ENCODE measurements at regions not wholly inside any gene's neighbourhood (a gene's known extent, or its start where the extent isn't known, plus 50 kb on each side); places are given as distances from the start of the nearest gene placed in this dataset.

DNA sequence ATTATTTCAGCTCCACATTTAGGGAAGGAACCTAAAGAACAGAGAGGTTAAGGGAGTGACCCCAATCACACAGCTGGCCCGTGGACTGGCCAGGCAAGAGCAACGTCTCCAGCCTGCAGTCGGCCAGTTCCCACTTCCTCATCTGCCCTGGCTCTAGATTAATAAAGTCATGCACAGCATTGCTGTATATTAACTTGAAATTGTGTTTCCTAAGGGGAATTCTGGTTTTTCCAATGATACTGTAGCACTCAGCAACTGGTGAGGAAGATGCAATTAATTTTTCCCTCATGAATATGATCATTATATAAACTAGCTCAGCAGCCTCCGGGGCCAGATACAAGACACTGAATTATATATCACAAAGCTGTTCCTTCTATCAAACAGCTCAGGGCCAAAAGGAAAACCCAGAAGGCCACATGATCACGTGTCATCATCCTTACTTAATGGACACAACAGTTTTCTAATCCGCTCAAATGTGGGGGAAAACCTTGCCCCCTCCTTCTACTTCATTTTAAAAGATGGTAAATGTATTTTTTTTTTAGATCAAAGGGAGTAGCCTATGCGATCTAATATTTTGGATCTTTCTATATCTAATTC, 295.3 kb upstream of the PRKCQ start:
- H3K4me3 ChIP-seq (ENCODE audit: low read length in 2 of 2) = no peak overlapping the region
- H3K9me3 ChIP-seq (ENCODE audit: control insufficient read depth in 2 of 2, low read length in 2 of 2) = no peaks in the 10 kb centered on the region
- H3K27ac ChIP-seq (ENCODE audit: low read depth in 2 of 2, low read length in 2 of 2) = no peak overlapping the region
- no peak overlapping the region for H3K9ac ChIP-seq (ENCODE audit: low read depth in 1 of 2, low read length in 2 of 2)
- H3K4me1 ChIP-seq (ENCODE audit: control insufficient read depth in 2 of 2, insufficient read depth in 2 of 2, low read length in 2 of 2) = no peaks in the 10 kb centered on the region
- peaks cover 0 to 2% of the 10 kb centered on the region in 2 donors for H3K27me3 ChIP-seq (ENCODE audit: control insufficient read depth in 2 of 2, insufficient read depth in 2 of 2, low read length in 2 of 2)
- H3K36me3 ChIP-seq (ENCODE audit: control insufficient read depth in 2 of 2, insufficient read depth in 2 of 2, low read length in 2 of 2) = no peaks in the 10 kb centered on the region

GRCh38 chr10:6871128-6871527, 291.1 kb upstream of the PRKCQ start:
- Histone ChIP-seq H3K9ac (ENCODE audit: low read depth in 1 of 2, low read length in 2 of 2) (no peak overlapping the region), H3K4me1 (ENCODE audit: control insufficient read depth in 2 of 2, insufficient read depth in 2 of 2, low read length in 2 of 2) (no peaks in the 10 kb centered on the region), H3K9me3 (ENCODE audit: control insufficient read depth in 2 of 2, low read length in 2 of 2) (peaks cover 0 to 2% of the 10 kb centered on the region in 2 donors), H3K27me3 (ENCODE audit: control insufficient read depth in 2 of 2, insufficient read depth in 2 of 2, low read length in 2 of 2) (no peaks in the 10 kb centered on the region), H3K27ac (ENCODE audit: low read depth in 2 of 2, low read length in 2 of 2) (no peak overlapping the region), H3K4me3 (ENCODE audit: low read length in 2 of 2) (no peak overlapping the region), H3K36me3 (ENCODE audit: control insufficient read depth in 2 of 2, insufficient read depth in 2 of 2, low read length in 2 of 2) (no peaks in the 10 kb centered on the region)

DNA sequence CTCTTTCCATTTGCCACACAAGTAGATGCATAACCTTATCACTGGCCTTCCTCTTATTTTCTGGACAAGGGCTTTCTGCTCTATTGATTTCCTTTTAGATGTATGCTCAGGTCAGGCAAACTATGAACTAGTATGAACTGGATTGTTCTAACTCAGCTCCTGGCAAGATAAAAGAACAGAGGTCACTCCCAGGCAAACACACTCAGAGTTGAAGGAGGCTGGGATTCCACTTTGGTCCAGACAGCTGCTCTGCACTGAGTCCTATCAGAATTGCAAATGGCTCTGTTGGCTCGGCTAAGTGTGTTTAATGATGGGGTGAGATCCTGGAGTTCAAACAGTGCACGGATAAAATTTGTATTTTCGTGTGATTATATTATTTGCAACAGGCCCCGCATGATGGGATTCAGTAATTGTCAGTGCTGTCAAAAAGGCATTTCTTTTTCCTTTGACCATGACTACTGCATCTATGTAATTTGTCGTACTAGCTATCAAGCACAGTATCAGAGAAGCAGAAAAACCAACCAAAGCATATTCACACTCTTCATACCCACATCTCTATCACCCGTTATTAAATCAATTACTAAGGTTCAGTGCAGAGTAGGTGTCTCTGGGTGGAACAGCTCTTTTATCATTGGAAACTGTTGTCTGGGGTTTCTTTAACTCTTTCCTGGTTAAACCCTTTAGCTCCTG, 288.1 kb upstream of the PRKCQ start:
- no peak overlapping the region for H3K27ac ChIP-seq (ENCODE audit: low read depth in 2 of 2, low read length in 2 of 2)
- H3K27me3 ChIP-seq (ENCODE audit: control insufficient read depth in 2 of 2, insufficient read depth in 2 of 2, low read length in 2 of 2) = no peaks in the 10 kb centered on the region
- peaks cover 0 to 2% of the 10 kb centered on the region in 2 donors for H3K9me3 ChIP-seq (ENCODE audit: control insufficient read depth in 2 of 2, low read length in 2 of 2)
- H3K9ac ChIP-seq (ENCODE audit: low read depth in 1 of 2, low read length in 2 of 2) = no peak overlapping the region
- no peaks in the 10 kb centered on the region for H3K4me1 ChIP-seq (ENCODE audit: control insufficient read depth in 2 of 2, insufficient read depth in 2 of 2, low read length in 2 of 2)
- no peak overlapping the region for H3K4me3 ChIP-seq (ENCODE audit: low read length in 2 of 2)
- no peaks in the 10 kb centered on the region for H3K36me3 ChIP-seq (ENCODE audit: control insufficient read depth in 2 of 2, insufficient read depth in 2 of 2, low read length in 2 of 2)

DNA sequence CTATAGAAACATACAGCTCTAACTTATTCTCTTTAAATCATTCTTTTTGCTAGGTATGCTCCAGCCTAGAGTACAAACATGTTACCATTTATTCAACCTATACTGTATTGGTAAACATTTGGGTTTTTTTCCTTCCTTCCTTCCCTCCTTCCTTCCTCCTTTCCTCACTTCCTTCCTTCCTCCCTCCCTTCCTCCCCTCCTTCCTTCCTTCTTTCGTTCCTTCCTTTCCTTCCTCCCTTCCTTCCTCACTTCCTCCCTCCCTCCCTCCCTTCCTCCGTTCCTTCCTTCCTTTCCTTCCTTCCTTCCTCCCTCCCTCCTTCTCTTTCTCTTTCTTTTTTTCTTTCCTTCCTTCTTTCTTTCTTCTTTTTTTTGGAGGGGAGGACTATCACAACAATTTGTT, 286.7 kb upstream of the PRKCQ start:
- Histone ChIP-seq H3K9ac (ENCODE audit: low read depth in 1 of 2, low read length in 2 of 2) (no peak overlapping the region), H3K4me1 (ENCODE audit: control insufficient read depth in 2 of 2, insufficient read depth in 2 of 2, low read length in 2 of 2) (no peaks in the 10 kb centered on the region), H3K36me3 (ENCODE audit: control insufficient read depth in 2 of 2, insufficient read depth in 2 of 2, low read length in 2 of 2) (no peaks in the 10 kb centered on the region), H3K4me3 (ENCODE audit: low read length in 2 of 2) (no peak overlapping the region), H3K27me3 (ENCODE audit: control insufficient read depth in 2 of 2, insufficient read depth in 2 of 2, low read length in 2 of 2) (no peaks in the 10 kb centered on the region), H3K27ac (ENCODE audit: low read depth in 2 of 2, low read length in 2 of 2) (no peak overlapping the region), H3K9me3 (ENCODE audit: control insufficient read depth in 2 of 2, low read length in 2 of 2) (peaks cover 0 to 2% of the 10 kb centered on the region in 2 donors)

GRCh38 chr10:6864142-6864541, 284.1 kb upstream of the PRKCQ start:
- no peak overlapping the region for H3K9ac ChIP-seq (ENCODE audit: low read depth in 1 of 2, low read length in 2 of 2)
- H3K4me3 ChIP-seq (ENCODE audit: low read length in 2 of 2) = no peak overlapping the region
- H3K27me3 ChIP-seq (ENCODE audit: control insufficient read depth in 2 of 2, insufficient read depth in 2 of 2, low read length in 2 of 2) = no peaks in the 10 kb centered on the region
- H3K27ac ChIP-seq (ENCODE audit: low read depth in 2 of 2, low read length in 2 of 2) = no peak overlapping the region
- no peaks in the 10 kb centered on the region for H3K4me1 ChIP-seq (ENCODE audit: control insufficient read depth in 2 of 2, insufficient read depth in 2 of 2, low read length in 2 of 2)
- no peaks in the 10 kb centered on the region for H3K36me3 ChIP-seq (ENCODE audit: control insufficient read depth in 2 of 2, insufficient read depth in 2 of 2, low read length in 2 of 2)
- no peaks in the 10 kb centered on the region for H3K9me3 ChIP-seq (ENCODE audit: control insufficient read depth in 2 of 2, low read length in 2 of 2)

GRCh38 chr10:6863381-6863780, 283.3 kb upstream of the PRKCQ start:
- no peak overlapping the region for H3K4me3 ChIP-seq (ENCODE audit: low read length in 2 of 2)
- no peaks in the 10 kb centered on the region for H3K9me3 ChIP-seq (ENCODE audit: control insufficient read depth in 2 of 2, low read length in 2 of 2)
- no peak overlapping the region for H3K9ac ChIP-seq (ENCODE audit: low read depth in 1 of 2, low read length in 2 of 2)
- H3K27ac ChIP-seq (ENCODE audit: low read depth in 2 of 2, low read length in 2 of 2) = no peak overlapping the region
- H3K27me3 ChIP-seq (ENCODE audit: control insufficient read depth in 2 of 2, insufficient read depth in 2 of 2, low read length in 2 of 2) = no peaks in the 10 kb centered on the region
- no peaks in the 10 kb centered on the region for H3K4me1 ChIP-seq (ENCODE audit: control insufficient read depth in 2 of 2, insufficient read depth in 2 of 2, low read length in 2 of 2)
- no peaks in the 10 kb centered on the region for H3K36me3 ChIP-seq (ENCODE audit: control insufficient read depth in 2 of 2, insufficient read depth in 2 of 2, low read length in 2 of 2)

DNA sequence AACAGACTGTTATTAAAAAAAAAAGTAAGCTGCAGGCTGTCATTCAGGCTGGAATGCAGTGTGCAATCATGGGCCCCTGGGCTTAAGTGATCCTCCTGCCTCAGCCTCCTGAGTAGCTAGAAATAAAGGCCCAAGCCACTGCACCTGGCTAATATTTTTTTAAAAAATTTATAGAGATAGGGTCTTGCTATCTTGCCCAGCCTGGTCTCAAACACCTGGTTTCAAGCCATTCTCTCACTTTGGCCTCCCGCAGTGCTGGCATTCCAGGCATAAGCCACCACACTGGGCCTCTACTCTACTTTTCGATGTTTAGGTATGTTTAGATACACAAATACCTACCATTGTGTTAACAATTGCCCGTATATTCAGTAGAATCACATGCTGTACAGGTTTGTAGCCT, 270.4 kb upstream of the PRKCQ start:
- Histone ChIP-seq H3K9me3 (ENCODE audit: control insufficient read depth in 2 of 2, low read length in 2 of 2) (no peaks in the 10 kb centered on the region), H3K27me3 (ENCODE audit: control insufficient read depth in 2 of 2, insufficient read depth in 2 of 2, low read length in 2 of 2) (no peaks in the 10 kb centered on the region), H3K4me1 (ENCODE audit: control insufficient read depth in 2 of 2, insufficient read depth in 2 of 2, low read length in 2 of 2) (no peaks in the 10 kb centered on the region), H3K27ac (ENCODE audit: low read depth in 2 of 2, low read length in 2 of 2) (no peak overlapping the region), H3K4me3 (ENCODE audit: low read length in 2 of 2) (no peak overlapping the region), H3K9ac (ENCODE audit: low read depth in 1 of 2, low read length in 2 of 2) (no peak overlapping the region), H3K36me3 (ENCODE audit: control insufficient read depth in 2 of 2, insufficient read depth in 2 of 2, low read length in 2 of 2) (no peaks in the 10 kb centered on the region)

GRCh38 chr10:6847561-6847960, 267.5 kb upstream of the PRKCQ start:
- Histone ChIP-seq H3K27ac (ENCODE audit: low read depth in 2 of 2, low read length in 2 of 2) (no peak overlapping the region), H3K4me3 (ENCODE audit: low read length in 2 of 2) (no peak overlapping the region), H3K4me1 (ENCODE audit: control insufficient read depth in 2 of 2, insufficient read depth in 2 of 2, low read length in 2 of 2) (no peaks in the 10 kb centered on the region), H3K36me3 (ENCODE audit: control insufficient read depth in 2 of 2, insufficient read depth in 2 of 2, low read length in 2 of 2) (no peaks in the 10 kb centered on the region), H3K27me3 (ENCODE audit: control insufficient read depth in 2 of 2, insufficient read depth in 2 of 2, low read length in 2 of 2) (no peaks in the 10 kb centered on the region), H3K9me3 (ENCODE audit: control insufficient read depth in 2 of 2, low read length in 2 of 2) (no peaks in the 10 kb centered on the region), H3K9ac (ENCODE audit: low read depth in 1 of 2, low read length in 2 of 2) (no peak overlapping the region)

DNA sequence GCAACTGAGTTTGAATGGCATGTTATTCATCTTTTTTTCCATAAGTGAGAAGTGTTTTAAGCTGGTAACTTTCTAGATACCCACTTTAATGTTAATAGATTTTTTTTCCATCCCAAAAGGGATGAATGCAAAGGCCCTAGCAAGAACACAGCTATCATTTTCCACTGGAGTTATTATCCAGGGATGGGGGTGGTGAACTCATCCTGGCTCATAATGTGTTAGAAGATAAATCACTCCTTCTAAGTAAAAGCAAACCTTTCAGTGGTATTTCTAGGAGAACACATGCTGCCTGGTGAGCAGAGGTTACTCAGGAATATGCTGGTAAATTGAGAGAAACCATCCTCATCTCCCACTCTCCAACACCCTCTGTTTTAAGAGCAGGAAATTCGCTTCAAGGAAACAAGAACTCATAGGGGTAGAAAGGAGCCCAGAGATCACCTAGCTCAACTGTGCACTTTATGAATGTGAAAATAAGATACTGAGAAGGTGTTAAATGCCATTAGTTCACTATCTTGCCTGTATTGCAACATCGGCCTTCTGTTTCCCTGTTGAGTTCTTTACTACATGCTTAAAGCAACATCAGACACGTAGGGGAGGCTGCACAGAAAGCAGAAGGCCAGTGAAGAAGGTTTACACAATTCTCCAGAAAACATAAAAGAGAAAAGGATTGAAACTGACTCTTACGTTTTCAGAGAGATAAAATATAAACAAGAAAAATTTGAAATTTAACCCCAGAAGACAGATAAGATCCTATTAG, 264.0 kb upstream of the PRKCQ start:
- Histone ChIP-seq H3K27ac (ENCODE audit: low read depth in 2 of 2, low read length in 2 of 2) (no peak overlapping the region), H3K36me3 (ENCODE audit: control insufficient read depth in 2 of 2, insufficient read depth in 2 of 2, low read length in 2 of 2) (no peaks in the 10 kb centered on the region), H3K27me3 (ENCODE audit: control insufficient read depth in 2 of 2, insufficient read depth in 2 of 2, low read length in 2 of 2) (no peaks in the 10 kb centered on the region), H3K9me3 (ENCODE audit: control insufficient read depth in 2 of 2, low read length in 2 of 2) (no peaks in the 10 kb centered on the region), H3K4me3 (ENCODE audit: low read length in 2 of 2) (no peak overlapping the region), H3K9ac (ENCODE audit: low read depth in 1 of 2, low read length in 2 of 2) (no peak overlapping the region), H3K4me1 (ENCODE audit: control insufficient read depth in 2 of 2, insufficient read depth in 2 of 2, low read length in 2 of 2) (no peaks in the 10 kb centered on the region)

DNA sequence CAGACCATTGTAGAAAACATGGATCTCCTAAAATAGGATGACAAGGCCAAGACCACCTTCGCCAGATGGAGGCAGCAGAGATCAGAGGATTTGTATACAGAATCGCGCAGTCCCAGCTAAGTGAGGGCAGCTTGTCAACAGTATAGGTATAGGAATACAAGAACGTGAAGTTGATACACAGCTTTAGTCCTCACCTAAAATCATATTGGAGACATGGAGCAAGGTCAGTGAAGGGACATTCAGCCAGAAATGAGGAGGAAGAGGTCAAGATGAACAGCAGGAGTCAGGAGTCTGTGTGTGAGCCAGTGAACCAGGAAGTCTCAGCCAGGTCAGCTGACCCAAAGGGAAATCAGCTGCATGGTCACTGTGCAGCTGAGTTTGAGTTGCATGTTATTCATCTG, 263.4 kb upstream of the PRKCQ start:
- no peaks in the 10 kb centered on the region for H3K4me1 ChIP-seq (ENCODE audit: control insufficient read depth in 2 of 2, insufficient read depth in 2 of 2, low read length in 2 of 2)
- no peaks in the 10 kb centered on the region for H3K9me3 ChIP-seq (ENCODE audit: control insufficient read depth in 2 of 2, low read length in 2 of 2)
- H3K9ac ChIP-seq (ENCODE audit: low read depth in 1 of 2, low read length in 2 of 2) = no peak overlapping the region
- no peaks in the 10 kb centered on the region for H3K36me3 ChIP-seq (ENCODE audit: control insufficient read depth in 2 of 2, insufficient read depth in 2 of 2, low read length in 2 of 2)
- no peaks in the 10 kb centered on the region for H3K27me3 ChIP-seq (ENCODE audit: control insufficient read depth in 2 of 2, insufficient read depth in 2 of 2, low read length in 2 of 2)
- H3K4me3 ChIP-seq (ENCODE audit: low read length in 2 of 2) = no peak overlapping the region
- H3K27ac ChIP-seq (ENCODE audit: low read depth in 2 of 2, low read length in 2 of 2) = no peak overlapping the region
